AG04450 (cell line): ENCODE measurements at regions not wholly inside any gene's neighbourhood (a gene's known extent, or its start where the extent isn't known, plus 50 kb on each side); places are given as distances from the start of the nearest gene placed in this dataset.

ENCODE experiments used
- CTCF ChIA-PET: fragments of 300-600, 350-600 bp; formaldehyde crosslinking; extraction: SDS; loops from one replicate; lab custom pipeline; 2022; ENCODE audit warnings: antibody characterized with exemption, inconsistent platforms; lab: Charles Lee
- POLR2A ChIA-PET: fragments of 350-600 bp; formaldehyde crosslinking; extraction: SDS; loops from one replicate; lab custom pipeline; 2021; ENCODE audit warnings: antibody characterized with exemption, inconsistent platforms; lab: Yijun Ruan, JAX
- DNase-seq: peaks from one replicate; pipeline ENCODE4 v3.0.0-alpha.2; 2011; ENCODE audit warnings: low read depth, low spot score
- H3K27ac ChIP-seq: one replicate; pipeline ENCODE4 v1.5.1; 2012; ENCODE audit warnings: low read depth, low read length, control low read depth
- H3K27me3 ChIP-seq: one replicate; pipeline ENCODE4 v1.6.0; 2012; ENCODE audit warnings: low read length; ENCODE audit not compliant: control insufficient read depth, insufficient read depth
- H3K4me3 ChIP-seq: 2 replicates; pipeline ENCODE4 v1.5.1; 2011; ENCODE audit warnings: mild to moderate bottlenecking, low read depth, low read length, control low read depth
- H3K9me3 ChIP-seq: 2 replicates; pipeline ENCODE4 v1.5.1; 2012; ENCODE audit warnings: low read length; ENCODE audit not compliant: control insufficient read depth, insufficient read depth
- CTCF ChIP-seq: IDR thresholded peaks from 2 replicates; pipeline ENCODE4 v1.5.1; 2011; ENCODE audit warnings: low read depth, low read length, control low read depth, inconsistent platforms

DNA sequence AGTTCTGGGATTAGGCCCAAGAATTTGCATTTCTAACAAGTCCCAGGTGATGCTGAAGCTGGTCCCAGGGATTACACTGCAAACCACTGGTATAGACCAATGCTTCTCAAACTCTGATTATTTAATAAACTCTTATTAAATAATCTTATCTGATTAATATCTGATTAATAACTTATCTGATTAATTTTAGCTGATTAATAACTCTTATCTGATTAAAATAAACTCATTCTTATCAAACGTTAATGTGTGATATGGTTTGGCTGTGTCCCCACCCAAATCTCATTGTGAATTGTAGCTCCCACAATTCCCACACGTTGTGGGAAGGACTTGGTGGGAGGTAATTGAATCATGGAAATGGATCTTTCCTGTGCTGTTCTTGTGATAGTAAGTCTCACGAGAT lies 78.6 kb upstream of the TANC2 start:
- H3K27me3 ChIP-seq = no peaks in the 10 kb centered on the region
- ChIA-PET POLR2A (no interaction called here), CTCF (no interaction called here)
- DNase-seq = no peak
- H3K4me3 ChIP-seq = no peak overlapping the region
- TF ChIP-seq CTCF = no peak
- no peak overlapping the region for H3K27ac ChIP-seq
- no peaks in the 10 kb centered on the region for H3K9me3 ChIP-seq

- POLR2A ChIA-PET = no interaction called here
- no peaks in the 10 kb centered on the region for H3K27me3 ChIP-seq
- no peak for TF ChIP-seq CTCF
- CTCF ChIA-PET = no interaction called here
- H3K27ac ChIP-seq = no peak overlapping the region
- H3K9me3 ChIP-seq = no peaks in the 10 kb centered on the region
- no peak overlapping the region for H3K4me3 ChIP-seq
- DNase-seq = no peak
Measured at GRCh38 chr17:62884781-62885180, 76.7 kb upstream of the MARCHF10 start.

DNA sequence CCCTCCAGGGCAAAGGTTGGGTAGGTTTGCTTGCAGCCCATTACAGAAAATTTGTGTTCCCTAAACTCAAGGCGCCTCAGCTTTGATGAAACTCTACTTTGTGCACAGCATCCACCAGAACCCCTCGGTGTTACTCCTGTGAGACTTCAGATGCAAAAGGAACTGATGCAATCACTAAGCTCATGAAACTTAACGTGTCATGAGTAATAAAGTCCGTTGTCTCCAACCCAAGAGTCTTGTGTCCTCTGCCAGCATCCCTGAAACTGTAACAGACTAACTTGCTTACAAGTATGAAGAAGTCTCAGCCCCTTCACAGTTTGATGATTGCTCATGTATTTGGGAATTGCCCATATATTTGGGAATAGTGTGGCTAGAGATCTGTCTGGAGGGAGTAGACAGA lies 74.8 kb upstream of the MARCHF10 start:
- no peaks in the 10 kb centered on the region for H3K27me3 ChIP-seq
- CTCF ChIA-PET = no interaction called here
- no peak overlapping the region for H3K4me3 ChIP-seq
- DNase-seq = no peak
- no peak overlapping the region for H3K27ac ChIP-seq
- no peaks in the 10 kb centered on the region for H3K9me3 ChIP-seq
- POLR2A ChIA-PET = no interaction called here
- TF ChIP-seq CTCF = no peak

DNA sequence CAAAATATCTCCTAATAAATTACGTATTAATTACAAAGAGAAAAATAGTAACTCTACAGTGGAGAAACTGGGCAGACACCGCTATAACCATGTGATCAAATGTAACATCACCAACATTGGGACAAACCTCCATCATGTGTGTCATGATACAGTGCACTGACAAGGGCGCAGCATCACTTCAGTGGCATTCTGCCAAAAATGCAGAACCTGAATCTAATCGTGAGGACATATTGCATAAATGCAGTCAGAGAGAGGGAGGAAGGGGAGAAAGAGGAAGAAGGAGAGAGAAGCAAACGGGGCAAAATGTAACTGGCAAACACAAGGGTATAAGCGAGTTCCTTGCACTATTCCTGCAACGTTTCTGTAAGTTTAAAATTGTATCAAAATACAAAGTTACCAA lies 74.2 kb upstream of the MARCHF10 start:
- ChIA-PET CTCF (no interaction called here), POLR2A (no interaction called here)
- H3K4me3 ChIP-seq = no peak overlapping the region
- no peak for TF ChIP-seq CTCF
- no peak overlapping the region for H3K27ac ChIP-seq
- no peaks in the 10 kb centered on the region for H3K27me3 ChIP-seq
- no peak for DNase-seq
- no peaks in the 10 kb centered on the region for H3K9me3 ChIP-seq

- Histone ChIP-seq H3K4me3 (no peak overlapping the region), H3K9me3 (no peaks in the 10 kb centered on the region), H3K27me3 (no peaks in the 10 kb centered on the region), H3K27ac (no peak overlapping the region)
- CTCF ChIA-PET = no interaction called here
- POLR2A ChIA-PET = no interaction called here
- DNase-seq = no peak
- TF ChIP-seq CTCF = no peak
Measured at GRCh38 chr17:62880120-62880519, 72.0 kb upstream of the MARCHF10 start.
